ENCODE measurements at regions not wholly inside any gene's neighbourhood (a gene's known extent, or its start where the extent isn't known, plus 50 kb on each side); places are given as distances from the start of the nearest gene placed in this dataset.

DNA sequence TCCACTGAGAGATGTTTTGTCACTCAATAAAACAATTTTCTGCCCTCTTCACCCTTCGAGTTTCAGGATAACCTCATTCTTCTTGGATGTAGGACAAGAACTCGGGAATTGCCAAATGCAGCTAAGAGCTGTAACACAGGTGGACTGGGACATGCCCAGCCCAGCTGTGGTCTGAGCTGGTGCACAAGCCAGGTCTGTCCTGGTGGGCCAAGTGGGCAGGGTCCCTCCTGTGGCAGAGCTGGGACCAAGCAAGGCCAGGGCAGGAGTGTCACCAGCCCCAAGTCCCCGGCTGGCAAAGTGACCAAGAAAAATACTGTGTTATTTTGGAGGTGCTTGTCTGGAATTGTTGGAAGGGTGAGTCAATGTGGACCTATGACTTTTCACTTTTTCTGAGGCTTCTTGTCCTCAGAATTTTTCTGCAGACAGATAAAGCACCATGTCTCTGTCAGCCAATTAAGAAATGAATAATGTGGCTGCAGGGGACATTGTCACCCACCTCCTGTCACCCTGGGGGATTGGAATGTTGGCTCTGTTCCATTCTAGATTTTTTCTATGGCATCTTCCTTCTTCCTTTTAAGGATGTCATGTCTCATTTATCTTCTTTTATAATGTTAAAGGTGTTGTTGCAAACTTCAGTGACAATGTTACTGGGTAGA, 645.2 kb upstream of the EPHA6 start:
- no peak for DNase-seq

GRCh38 chr3:96172917-96173316, 641.5 kb upstream of the EPHA6 start:
- DNase-seq: no peak

- DNase-seq: no peak
Measured at GRCh38 chr3:96175500-96175899, 638.9 kb upstream of the EPHA6 start.

DNA sequence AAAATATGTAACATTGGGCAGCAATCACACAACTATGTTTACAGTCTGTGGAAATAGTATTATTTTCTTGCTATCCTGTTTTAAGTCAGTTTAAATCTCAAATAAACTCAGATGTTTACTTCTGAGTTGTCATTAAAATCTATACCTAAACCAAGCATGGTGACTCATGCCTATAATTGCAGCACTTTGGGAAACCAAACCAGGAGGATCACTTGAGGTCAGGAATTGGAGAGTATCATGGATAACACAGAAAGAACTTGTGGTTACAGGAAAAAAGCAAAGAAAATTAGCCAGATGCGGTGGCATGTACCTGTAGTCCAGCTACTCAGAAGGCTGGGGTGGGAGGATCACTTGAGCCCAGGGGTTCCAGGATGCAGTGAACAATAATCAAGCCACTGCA, 631.6 kb upstream of the EPHA6 start:
- no peak for DNase-seq

DNA sequence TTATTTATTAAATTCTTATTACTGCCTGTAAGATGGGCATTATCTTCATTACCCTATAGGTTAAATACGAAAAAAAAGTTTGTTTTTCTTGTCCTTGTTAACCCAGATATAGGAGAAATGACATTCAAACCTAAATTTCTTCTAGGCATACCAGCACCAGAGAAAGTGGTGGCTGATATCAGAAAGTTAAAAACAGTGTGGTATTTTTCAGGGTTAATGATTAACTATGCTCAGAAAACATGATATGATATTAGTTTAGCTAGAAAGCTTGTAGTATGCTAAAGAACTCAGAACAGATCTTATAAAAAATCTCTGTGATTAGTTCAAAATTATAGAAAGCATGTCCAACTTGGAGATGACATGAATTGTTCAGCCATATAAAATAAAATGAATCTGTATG, 630.5 kb upstream of the EPHA6 start:
- no peak for DNase-seq

DNA sequence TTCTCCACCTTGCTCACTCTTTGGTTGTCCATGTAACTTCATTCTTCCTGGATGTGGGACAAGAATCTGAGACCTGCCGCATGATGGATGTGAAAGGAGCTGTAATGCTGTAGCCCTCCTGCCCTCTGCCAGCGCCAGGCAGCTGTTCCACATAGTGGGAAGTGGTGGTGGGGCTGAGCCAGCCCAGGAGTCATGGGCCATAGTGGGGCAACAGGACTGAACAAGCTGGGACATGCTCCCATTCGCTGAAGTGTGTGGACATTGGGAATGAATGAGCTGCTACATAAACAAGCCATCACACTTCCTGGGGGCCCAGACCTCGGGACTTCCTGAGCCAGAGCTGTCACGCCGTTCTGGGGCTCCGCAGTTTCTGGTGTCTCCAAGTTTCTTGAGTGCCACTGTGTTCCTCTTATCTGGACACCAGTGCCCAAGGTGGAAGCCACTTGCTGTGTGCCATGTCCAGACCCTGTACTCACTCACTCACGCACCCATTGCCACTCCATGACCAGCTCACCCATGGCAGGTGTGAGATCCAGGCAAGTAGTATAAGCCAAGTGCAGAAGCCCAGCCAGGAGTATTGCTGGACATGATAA, 624.3 kb upstream of the EPHA6 start:
- DNase-seq: no peak

GRCh38 chr3:96192966-96193550, 621.3 kb upstream of the EPHA6 start:
- DNase-seq: no peak

- no peak for DNase-seq
Measured at GRCh38 chr3:96200897-96201296, 613.5 kb upstream of the EPHA6 start.

DNA sequence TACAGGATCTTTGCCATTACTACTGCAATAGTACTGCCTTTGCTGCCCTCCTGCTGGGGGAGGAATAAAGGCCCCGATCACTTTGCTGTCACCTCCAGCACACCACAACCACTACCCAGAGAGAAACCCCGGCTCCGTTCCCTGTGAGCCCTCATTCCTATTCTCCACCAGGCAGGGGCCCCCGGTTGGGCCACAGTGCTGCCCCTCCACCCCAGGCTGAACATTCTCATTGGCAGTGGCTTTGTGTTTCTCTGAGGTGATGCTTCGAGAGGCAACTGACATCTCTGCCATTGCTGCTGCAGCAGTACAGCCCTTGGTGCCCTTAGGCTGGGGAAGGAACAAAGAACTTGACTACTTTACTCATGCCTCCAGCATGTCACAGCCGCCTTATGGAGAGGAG, 612.9 kb upstream of the EPHA6 start:
- DNase-seq: no peak

GRCh38 chr3:96202181-96202580, 612.2 kb upstream of the EPHA6 start:
- DNase-seq: no peak

- DNase-seq: no peak
Measured at GRCh38 chr3:96209699-96210098, 604.7 kb upstream of the EPHA6 start.

- DNase-seq: no peak
Measured at GRCh38 chr3:96213393-96213792, 601.0 kb upstream of the EPHA6 start.

DNA sequence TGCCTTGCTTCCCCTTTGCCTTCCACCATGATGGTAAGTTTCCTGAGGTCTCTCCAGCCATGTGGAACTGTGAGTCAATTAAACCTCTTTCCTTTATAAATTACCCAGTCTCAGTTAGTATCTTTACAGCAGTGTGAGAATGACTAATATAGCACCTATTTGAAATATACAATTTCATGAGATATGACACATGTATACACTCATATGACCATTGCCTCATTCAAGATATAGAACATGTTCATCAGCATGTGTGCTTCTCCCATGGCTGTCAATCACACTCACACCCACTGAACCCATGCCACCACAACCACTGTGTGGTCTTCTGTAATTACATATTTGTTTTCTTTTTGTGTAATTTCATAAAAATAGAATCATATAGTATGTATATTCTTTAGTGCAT, 599.5 kb upstream of the EPHA6 start:
- no peak for DNase-seq

DNA sequence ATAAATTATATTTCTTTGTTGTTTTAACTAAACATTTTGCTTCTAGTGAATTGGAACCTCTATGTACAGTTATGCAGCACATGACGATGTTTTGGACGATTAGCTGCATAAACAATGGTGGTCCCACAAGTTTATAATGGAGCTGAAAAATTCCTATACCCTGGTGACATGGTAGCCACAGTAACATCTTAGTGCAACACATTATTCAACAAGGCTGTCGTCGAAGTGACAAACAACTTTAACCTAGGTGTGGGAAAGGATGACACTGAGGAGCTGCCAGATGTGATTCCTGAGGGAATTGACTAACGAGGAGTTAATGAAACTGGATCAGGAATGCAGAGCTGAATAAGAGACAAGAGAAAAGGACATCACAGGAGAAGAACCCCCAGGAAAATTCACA, 588.9 kb upstream of the EPHA6 start:
- DNase-seq: no peak

- DNase-seq: no peak
Measured at GRCh38 chr3:96233679-96234078, 580.7 kb upstream of the EPHA6 start.

- no peak for DNase-seq
Measured at GRCh38 chr3:96236522-96236921, 577.9 kb upstream of the EPHA6 start.

GRCh38 chr3:96259299-96259698, 555.1 kb upstream of the EPHA6 start:
- DNase-seq: no peak

DNA sequence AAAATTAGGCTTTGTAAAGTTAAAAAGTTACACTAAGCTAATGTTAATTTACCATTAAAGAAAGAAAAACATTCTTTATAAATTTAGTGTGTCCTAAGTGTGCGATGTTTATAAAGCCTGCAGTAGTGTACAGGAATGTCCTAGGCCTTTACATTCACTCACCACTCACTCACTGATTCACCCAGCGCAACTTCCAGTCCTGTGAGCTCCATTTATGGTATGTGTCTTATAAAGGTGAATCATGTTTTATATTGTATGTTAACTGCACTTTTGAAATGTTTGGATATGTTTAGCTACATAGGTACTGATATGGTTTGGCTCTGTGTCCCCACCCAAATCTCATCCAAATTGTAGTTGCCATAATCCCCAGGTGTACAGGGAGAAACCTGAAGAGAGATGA, 549.7 kb upstream of the EPHA6 start:
- DNase-seq: no peak

DNA sequence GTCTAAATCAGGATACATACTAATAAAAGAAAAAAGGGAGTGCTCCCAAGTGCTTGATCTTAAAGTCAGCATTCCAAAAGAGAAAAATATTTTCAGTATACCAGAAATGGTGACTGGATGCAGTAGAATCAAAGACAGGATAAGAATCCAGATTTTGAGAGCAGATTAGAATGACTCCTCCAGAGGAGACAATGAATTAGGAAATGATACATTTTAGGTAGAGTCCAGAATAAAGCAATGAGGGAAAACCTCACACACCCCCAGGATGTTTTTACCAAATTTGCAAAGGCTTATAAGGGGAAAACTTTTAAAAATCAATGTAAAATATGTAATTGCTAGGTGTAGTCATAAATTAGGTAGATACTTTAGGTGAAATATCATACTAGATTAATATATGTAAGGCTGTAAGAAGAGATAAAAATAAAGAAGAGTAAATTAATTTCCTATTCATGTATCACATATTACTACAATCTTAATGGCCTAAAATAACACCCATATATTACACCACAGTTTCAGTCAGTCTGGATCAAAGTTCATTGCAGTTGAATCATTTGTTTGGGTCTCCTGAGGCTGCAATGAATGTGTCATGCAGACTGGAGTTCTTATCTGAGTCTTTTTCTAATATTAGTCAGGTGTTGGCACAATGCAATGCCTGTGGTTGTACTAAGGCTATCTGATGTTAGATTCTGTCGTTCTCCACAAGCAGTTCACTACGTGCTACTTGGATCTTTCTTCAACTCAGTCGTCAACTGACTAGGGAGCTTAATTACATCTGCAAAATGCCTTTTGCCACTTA, 547.8 kb upstream of the EPHA6 start:
- no peak for DNase-seq

DNA sequence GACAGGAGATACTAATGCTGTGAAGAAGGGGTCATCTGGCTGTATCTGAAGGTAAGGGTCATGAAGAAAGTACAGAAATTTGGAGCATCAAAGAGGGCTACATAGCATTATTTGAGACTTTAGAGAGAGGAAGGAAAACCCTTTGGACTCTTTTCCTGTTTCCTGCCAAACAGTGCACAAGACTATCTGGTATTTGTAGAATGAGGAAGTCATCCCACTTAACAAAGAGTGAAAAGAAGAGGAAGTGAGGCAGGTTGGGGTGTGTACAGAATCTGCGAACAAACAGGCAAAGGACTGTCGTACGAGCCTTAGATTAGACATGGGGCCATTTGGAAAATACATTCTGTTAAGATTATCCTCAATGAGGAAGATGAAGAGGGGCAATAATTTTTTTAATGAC, 546.8 kb upstream of the EPHA6 start:
- peak in 1 of 58 donors; percentile 1 for DNase-seq

- DNase-seq: no peak
Measured at GRCh38 chr3:96294143-96294542, 520.3 kb upstream of the EPHA6 start.

DNA sequence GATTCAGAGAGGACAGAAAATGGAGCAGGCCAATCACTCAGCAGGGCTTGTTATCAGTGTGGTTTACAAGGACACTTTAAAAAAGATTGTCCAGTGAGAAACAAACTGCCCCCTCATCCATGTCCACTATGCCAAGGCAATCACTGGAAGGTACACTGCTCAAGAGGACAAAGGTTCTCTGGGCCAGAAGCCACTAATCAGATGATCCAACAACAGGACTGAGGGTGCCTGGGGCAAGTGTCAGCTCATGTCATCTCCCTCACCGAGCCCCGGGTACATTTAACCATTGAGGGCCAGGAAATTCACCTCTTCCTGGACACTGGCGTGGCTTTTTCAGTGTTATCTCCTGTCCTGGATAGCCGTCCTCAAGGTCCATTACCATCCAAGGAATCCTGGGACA, 513.7 kb upstream of the EPHA6 start:
- no peak for DNase-seq

Data from anterior cingulate cortex (tissue), 58 donors.